HG03442 (cell line): ENCODE measurements at regions not wholly inside any gene's neighbourhood (a gene's known extent, or its start where the extent isn't known, plus 50 kb on each side); places are given as distances from the start of the nearest gene placed in this dataset.

Experiments used
- ATAC-seq: cut with Tn5 transposase; IDR thresholded peaks from one replicate; pipeline ENCODE4 v1.9.1; 2021; ENCODE audit warnings: mild to moderate bottlenecking, moderate library complexity; ENCODE audit not compliant: unreplicated experiment

- no peak for ATAC-seq
Measured at GRCh38 chr15:77823736-77824135, 191.0 kb upstream of the LINGO1 start.

- no peak for ATAC-seq
Measured at GRCh38 chr15:77822631-77823230, 190.0 kb upstream of the LINGO1 start.

GRCh38 chr15:77821959-77822256 lies 189.2 kb upstream of the LINGO1 start:
- ATAC-seq = no peak

- no peak for ATAC-seq
Measured at GRCh38 chr15:77821188-77821958, 188.7 kb upstream of the LINGO1 start.

- ATAC-seq = no peak
Measured at GRCh38 chr15:77819851-77820728, 187.4 kb upstream of the LINGO1 start.

GRCh38 chr15:77819048-77819850 lies 186.5 kb upstream of the LINGO1 start:
- no peak for ATAC-seq

- no peak for ATAC-seq
Measured at GRCh38 chr15:77818484-77819047, 185.9 kb upstream of the LINGO1 start.

GRCh38 chr15:77817434-77817833 lies 184.7 kb upstream of the LINGO1 start:
- ATAC-seq = no peak

GRCh38 chr15:77816983-77817382 lies 184.3 kb upstream of the LINGO1 start:
- ATAC-seq = no peak

GRCh38 chr15:77815015-77815414 lies 182.3 kb upstream of the LINGO1 start:
- ATAC-seq = no peak

- no peak for ATAC-seq
Measured at GRCh38 chr15:77812664-77813063, 180.0 kb upstream of the LINGO1 start.

GRCh38 chr15:77811270-77811669 lies 178.6 kb upstream of the LINGO1 start:
- ATAC-seq = no peak

GRCh38 chr15:77810130-77810571 lies 177.4 kb upstream of the LINGO1 start:
- no peak for ATAC-seq

- ATAC-seq = no peak
Measured at GRCh38 chr15:77808581-77809177, 176.0 kb upstream of the LINGO1 start.

- ATAC-seq = no peak
Measured at GRCh38 chr15:77808075-77808474, 175.4 kb upstream of the LINGO1 start.

GRCh38 chr15:77807611-77808010 lies 174.9 kb upstream of the LINGO1 start:
- ATAC-seq = no peak

GRCh38 chr15:77807115-77807514 lies 174.4 kb upstream of the LINGO1 start:
- ATAC-seq = no peak

GRCh38 chr15:77804210-77804609 lies 171.5 kb upstream of the LINGO1 start:
- ATAC-seq = no peak

GRCh38 chr15:77803487-77803886 lies 170.8 kb upstream of the LINGO1 start:
- ATAC-seq = no peak

GRCh38 chr15:77800305-77800704 lies 167.6 kb upstream of the LINGO1 start:
- ATAC-seq = no peak
